Body of pancreas (tissue), 4 donors: ENCODE measurements at regions not wholly inside any gene's neighbourhood (a gene's known extent, or its start where the extent isn't known, plus 50 kb on each side); places are given as distances from the start of the nearest gene placed in this dataset.
"Not testable (repeated sequence)": the region's sequence is repeated elsewhere in the genome, so short reads cannot be mapped to it uniquely, and the experiment has no call there.

Experiments used
- ATAC-seq: fragments of 150-250 bp; one replicate; pipeline ENCODE4 v1.9.1; 2016
- DNase-seq, 4 donors: peaks; one replicate each; pipeline ENCODE4 v3.0.0-alpha.2; 2019
- H3K27ac ChIP-seq, 4 donors: fragments of 200-600 bp; sonication (generic); 1 replicate in 3 of 4; 2 replicates in 1 of 4; pipeline versions ENCODE4 v1.5.1 to v1.6.1; 2016 to 2019; ENCODE audit warnings: mild to moderate bottlenecking in 1 of 4, mixed read lengths in 1 of 4, moderate library complexity in 1 of 4
- H3K27me3 ChIP-seq, 2 donors: fragments of 200-600 bp; sonication (generic); one replicate each; pipeline ENCODE4 v1.6.0; 2016; ENCODE audit warnings: mild to moderate bottlenecking in 1 of 2
- H3K36me3 ChIP-seq, 2 donors: fragments of 200-600 bp; sonication (generic); replicated peaks in 1 of 2; 2 replicates each; pipeline ENCODE4 v1.5.1; 2016; ENCODE audit warnings: low read depth in 2 of 2; ENCODE audit not compliant: insufficient read depth in 1 of 2
- H3K4me1 ChIP-seq: fragments of 200-600 bp; sonication (generic); one replicate; pipeline ENCODE4 v1.6.0; 2016
- H3K4me3 ChIP-seq, 2 donors: fragments of 200-600 bp; sonication (generic); 1 replicate in 1 of 2; 2 replicates in 1 of 2; pipeline ENCODE4 v1.5.1; 2016 to 2019
- H3K9me3 ChIP-seq, 3 donors: fragments of 200-600 bp; sonication (generic); 1 replicate in 2 of 3; 2 replicates in 1 of 3; pipeline ENCODE4 v1.5.1; 2016
- WGBS, 2 donors: methylation state at CpG; one replicate each; pipeline ENCODE4 v1.1.5; 2017; 5-methylcytosine and 5-hydroxymethylcytosine counted together
- intact Hi-C: fragments of 100-400 bp; cut with DNase I; formaldehyde crosslinking; loops from one replicate; pipeline ENCODE4 v1.15.1; 2023

GRCh38 chr21:6538320-6538719 is 3983.1 kb upstream of the TPTE start:
- H3K9me3 ChIP-seq, ATAC-seq, DNase-seq, H3K4me1 ChIP-seq, H3K27ac ChIP-seq, H3K36me3 ChIP-seq, intact Hi-C loops, H3K4me3 ChIP-seq, H3K27me3 ChIP-seq: not testable (repeated sequence)
- WGBS, 2 donors: no CpG with 5 or more reads among the region's 12 CpGs

GRCh38 chr21:6539688-6540087 is 3981.7 kb upstream of the TPTE start:
- H3K27ac ChIP-seq, H3K9me3 ChIP-seq, DNase-seq, H3K36me3 ChIP-seq, H3K4me1 ChIP-seq, ATAC-seq, H3K27me3 ChIP-seq, H3K4me3 ChIP-seq, intact Hi-C loops: not testable (repeated sequence)
- WGBS, 2 donors: no CpG with 5 or more reads among the region's 7 CpGs

GRCh38 chr21:6541036-6541435 is 3980.3 kb upstream of the TPTE start:
- H3K27me3 ChIP-seq, H3K4me1 ChIP-seq, DNase-seq, intact Hi-C loops, H3K36me3 ChIP-seq, H3K27ac ChIP-seq, H3K4me3 ChIP-seq, H3K9me3 ChIP-seq: not testable (repeated sequence)
- no CpG with 5 or more reads among the region's 11 CpGs for WGBS, 2 donors
- peak; percentile 93 for ATAC-seq

- H3K27me3 ChIP-seq, DNase-seq, H3K4me1 ChIP-seq, H3K27ac ChIP-seq, intact Hi-C loops, H3K9me3 ChIP-seq, H3K36me3 ChIP-seq, H3K4me3 ChIP-seq: not testable (repeated sequence)
- ATAC-seq: peak; percentile 55
- no CpG with 5 or more reads among the region's 33 CpGs for WGBS, 2 donors
Observed at GRCh38 chr21:6545288-6545687, 3976.1 kb upstream of the TPTE start.

GRCh38 chr21:6551045-6551444 is 3970.3 kb upstream of the TPTE start:
- H3K4me1 ChIP-seq, H3K9me3 ChIP-seq, intact Hi-C loops, H3K27me3 ChIP-seq, DNase-seq, ATAC-seq, H3K36me3 ChIP-seq, H3K27ac ChIP-seq, H3K4me3 ChIP-seq: not testable (repeated sequence)
- WGBS, 2 donors: no CpG with 5 or more reads among the region's 23 CpGs

- intact Hi-C loops, ATAC-seq, H3K27me3 ChIP-seq, H3K36me3 ChIP-seq, H3K4me3 ChIP-seq, H3K27ac ChIP-seq, H3K9me3 ChIP-seq, DNase-seq, H3K4me1 ChIP-seq: not testable (repeated sequence)
- WGBS, 2 donors: no CpG with 5 or more reads among the region's 24 CpGs
Observed at GRCh38 chr21:6553505-6554376, 3967.6 kb upstream of the TPTE start.

GRCh38 chr21:6554377-6554864 is 3967.0 kb upstream of the TPTE start:
- ATAC-seq: peak; percentile 76
- H3K36me3 ChIP-seq, H3K4me3 ChIP-seq, H3K27ac ChIP-seq, H3K4me1 ChIP-seq, H3K9me3 ChIP-seq, DNase-seq, H3K27me3 ChIP-seq, intact Hi-C loops: not testable (repeated sequence)
- no CpG with 5 or more reads among the region's 9 CpGs for WGBS, 2 donors

- H3K4me3 ChIP-seq, H3K36me3 ChIP-seq, H3K9me3 ChIP-seq, intact Hi-C loops, H3K27me3 ChIP-seq, DNase-seq, ATAC-seq, H3K4me1 ChIP-seq, H3K27ac ChIP-seq: not testable (repeated sequence)
- no CpG with 5 or more reads among the region's 3 CpGs for WGBS, 2 donors
Observed at GRCh38 chr21:6556516-6556915, 3964.9 kb upstream of the TPTE start.

GRCh38 chr21:6557415-6557814 is 3964.0 kb upstream of the TPTE start:
- DNase-seq, H3K36me3 ChIP-seq, intact Hi-C loops, H3K27me3 ChIP-seq, ATAC-seq, H3K4me3 ChIP-seq, H3K9me3 ChIP-seq, H3K27ac ChIP-seq, H3K4me1 ChIP-seq: not testable (repeated sequence)
- WGBS, 2 donors: no CpG with 5 or more reads among the region's 14 CpGs

- H3K36me3 ChIP-seq, intact Hi-C loops, H3K4me3 ChIP-seq, H3K27me3 ChIP-seq, H3K27ac ChIP-seq, ATAC-seq, DNase-seq, H3K4me1 ChIP-seq, H3K9me3 ChIP-seq: not testable (repeated sequence)
- WGBS, 2 donors: no CpG with 5 or more reads among the region's 10 CpGs
Observed at GRCh38 chr21:6561168-6561567, 3960.2 kb upstream of the TPTE start.

- whole genome bisulfite sequencing, 2 donors: no CpG with 5 or more reads among the region's 9 CpGs
- DNase-seq, H3K4me1 ChIP-seq, H3K27me3 ChIP-seq, intact Hi-C loops, ATAC-seq, H3K4me3 ChIP-seq, H3K9me3 ChIP-seq, H3K27ac ChIP-seq, H3K36me3 ChIP-seq: not testable (repeated sequence)
Observed at GRCh38 chr21:6561578-6561977, 3959.8 kb upstream of the TPTE start.

- peak in 1 of 4 donors; percentile 6 for DNase-seq
- intact Hi-C loops, H3K9me3 ChIP-seq, H3K4me3 ChIP-seq, ATAC-seq, H3K27ac ChIP-seq, H3K4me1 ChIP-seq, H3K36me3 ChIP-seq, H3K27me3 ChIP-seq: not testable (repeated sequence)
- WGBS, 2 donors: 12% methylated on average over 9 of the region's 44 CpGs; no CpG with 5 or more reads in 1 of the 2 donors
Observed at GRCh38 chr21:6564543-6565166, 3956.7 kb upstream of the TPTE start.
